WERI-Rb-1 (cell line): ENCODE measurements at regions not wholly inside any gene's neighbourhood (a gene's known extent, or its start where the extent isn't known, plus 50 kb on each side); places are given as distances from the start of the nearest gene placed in this dataset.

Experiments used
- DNase-seq: peaks from one replicate; pipeline ENCODE4 v3.0.0-alpha.2; 2020
- H3K27ac ChIP-seq: fragments of 250-450 bp; sonication (Bioruptor Pico); 2 replicates; pipeline ENCODE4 v1.5.1; 2020; ENCODE audit warnings: mild to moderate bottlenecking, moderate library complexity
- H3K27me3 ChIP-seq: fragments of 250-450 bp; sonication (Bioruptor Pico); 2 replicates; pipeline ENCODE4 v1.5.1; 2021; ENCODE audit warnings: mild to moderate bottlenecking, low read depth, moderate library complexity; ENCODE audit not compliant: insufficient read depth, severe bottlenecking
- H3K36me3 ChIP-seq: fragments of 250-450 bp; sonication (Bioruptor Pico); 2 replicates; pipeline ENCODE4 v1.5.1; 2020; ENCODE audit warnings: mild to moderate bottlenecking, moderate library complexity
- H3K4me3 ChIP-seq: 2 replicates; pipeline ENCODE4 v1.5.1; 2011; ENCODE audit warnings: low read depth, mild to moderate bottlenecking, control low read depth, low read length
- H3K9me3 ChIP-seq: fragments of 250-450 bp; sonication (Bioruptor Pico); 2 replicates; pipeline ENCODE4 v1.5.1; 2021; ENCODE audit warnings: mild to moderate bottlenecking, moderate library complexity; ENCODE audit not compliant: severe bottlenecking
- CTCF ChIP-seq: IDR thresholded peaks from 2 replicates; pipeline ENCODE4 v1.5.1; 2011; ENCODE audit warnings: low read depth, mild to moderate bottlenecking, control low read depth, inconsistent platforms, low read length

GRCh38 chr17:71668807-71669206 lies 452.0 kb upstream of the SOX9 start:
- DNase-seq = no peak
- TF ChIP-seq CTCF = no peak

GRCh38 chr17:71677439-71677838 lies 443.4 kb upstream of the SOX9 start:
- H3K36me3 ChIP-seq = no peaks in the 10 kb centered on the region
- no peak for TF ChIP-seq CTCF
- H3K27ac ChIP-seq = no peak overlapping the region
- H3K4me3 ChIP-seq = no peak overlapping the region
- no peaks in the 10 kb centered on the region for H3K9me3 ChIP-seq
- DNase-seq = no peak
- H3K27me3 ChIP-seq = peaks cover 71% of the 10 kb centered on the region

More at GRCh38 chr17:71668807-71669206, 452.0 kb upstream of the SOX9 start:
- peaks cover 42% of the 10 kb centered on the region for H3K27me3 ChIP-seq
- no peak overlapping the region for H3K27ac ChIP-seq
- H3K4me3 ChIP-seq = no peak overlapping the region
- no peaks in the 10 kb centered on the region for H3K9me3 ChIP-seq
- H3K36me3 ChIP-seq = no peaks in the 10 kb centered on the region

- Histone ChIP-seq H3K36me3 (no peaks in the 10 kb centered on the region), H3K9me3 (no peaks in the 10 kb centered on the region), H3K27me3 (peaks cover 65% of the 10 kb centered on the region), H3K4me3 (no peak overlapping the region), H3K27ac (no peak overlapping the region)
- no peak for TF ChIP-seq CTCF
- DNase-seq = no peak
Measured at GRCh38 chr17:71679832-71680231, 441.0 kb upstream of the SOX9 start.

- Histone ChIP-seq H3K27ac (no peak overlapping the region), H3K4me3 (no peak overlapping the region), H3K36me3 (no peaks in the 10 kb centered on the region), H3K27me3 (peaks cover 54% of the 10 kb centered on the region), H3K9me3 (no peaks in the 10 kb centered on the region)
- DNase-seq = no peak
- no peak for TF ChIP-seq CTCF
Measured at GRCh38 chr17:71681427-71682173, 439.2 kb upstream of the SOX9 start.

- H3K4me3 ChIP-seq = no peak overlapping the region
- no peak overlapping the region for H3K27ac ChIP-seq
- TF ChIP-seq CTCF = no peak
- H3K36me3 ChIP-seq = no peaks in the 10 kb centered on the region
- no peak for DNase-seq
- no peaks in the 10 kb centered on the region for H3K9me3 ChIP-seq
- H3K27me3 ChIP-seq = peaks cover 51% of the 10 kb centered on the region
Measured at GRCh38 chr17:71682174-71682494, 438.7 kb upstream of the SOX9 start.

- no peak overlapping the region for H3K4me3 ChIP-seq
- no peaks in the 10 kb centered on the region for H3K9me3 ChIP-seq
- H3K36me3 ChIP-seq = no peaks in the 10 kb centered on the region
- no peak for TF ChIP-seq CTCF
- H3K27me3 ChIP-seq = peaks cover 36% of the 10 kb centered on the region
- no peak for DNase-seq
- no peak overlapping the region for H3K27ac ChIP-seq
Measured at GRCh38 chr17:71689782-71690181, 431.0 kb upstream of the SOX9 start.
